COLO668 (cell line): ENCODE measurements at regions not wholly inside any gene's neighbourhood (a gene's known extent, or its start where the extent isn't known, plus 50 kb on each side); places are given as distances from the start of the nearest gene placed in this dataset.

Experiments used
- DNase-seq: peaks from one replicate; lab custom pipeline; 2025; ENCODE audit not compliant: unreplicated experiment; lab: John Stamatoyannopoulos, UW

GRCh38 chr7:86949052-86949778, 110.2 kb downstream of the ELAPOR2 start:
- DNase-seq: no peak

- DNase-seq: no peak
These were observed 111.5 kb downstream of the ELAPOR2 start for GRCh38 chr7:86947929-86948328.

- no peak for DNase-seq
These were observed 116.0 kb downstream of the ELAPOR2 start for GRCh38 chr7:86943447-86943846.

- DNase-seq: no peak
These were observed 116.5 kb downstream of the ELAPOR2 start for GRCh38 chr7:86942995-86943394.

- no peak for DNase-seq
These were observed 117.4 kb downstream of the ELAPOR2 start for GRCh38 chr7:86942081-86942480.

- peak; percentile 51 for DNase-seq
These were observed 120.1 kb downstream of the ELAPOR2 start for GRCh38 chr7:86939197-86939814.

GRCh38 chr7:86937363-86937878, 122.0 kb downstream of the ELAPOR2 start:
- no peak for DNase-seq

GRCh38 chr7:86933295-86933845, 126.1 kb downstream of the ELAPOR2 start:
- DNase-seq: no peak

- DNase-seq: no peak
These were observed 127.4 kb downstream of the ELAPOR2 start for GRCh38 chr7:86932038-86932512.

GRCh38 chr7:86931439-86931838, 128.0 kb downstream of the ELAPOR2 start:
- no peak for DNase-seq

GRCh38 chr7:86930554-86931307, 128.7 kb downstream of the ELAPOR2 start:
- no peak for DNase-seq

- DNase-seq: no peak
These were observed 130.0 kb downstream of the ELAPOR2 start for GRCh38 chr7:86929293-86930109.

- DNase-seq: no peak
These were observed 131.1 kb downstream of the ELAPOR2 start for GRCh38 chr7:86928308-86928707.

GRCh38 chr7:86926732-86927131, 132.7 kb downstream of the ELAPOR2 start:
- DNase-seq: peak; percentile 6

- DNase-seq: no peak
These were observed 134.2 kb downstream of the ELAPOR2 start for GRCh38 chr7:86925221-86925620.

GRCh38 chr7:86923527-86923926, 135.9 kb downstream of the ELAPOR2 start:
- DNase-seq: no peak

GRCh38 chr7:86920154-86920553, 139.3 kb downstream of the ELAPOR2 start:
- no peak for DNase-seq

- DNase-seq: no peak
These were observed 141.2 kb downstream of the ELAPOR2 start for GRCh38 chr7:86918245-86918644.

- no peak for DNase-seq
These were observed 143.1 kb downstream of the ELAPOR2 start for GRCh38 chr7:86916277-86916825.

- DNase-seq: no peak
These were observed 144.9 kb downstream of the ELAPOR2 start for GRCh38 chr7:86914551-86914950.
